Caco-2 (cell line): ENCODE measurements at regions not wholly inside any gene's neighbourhood (a gene's known extent, or its start where the extent isn't known, plus 50 kb on each side); places are given as distances from the start of the nearest gene placed in this dataset.

Source experiments
- BruUV-seq: library from RNA; stranded (reverse); fragments of 400-500 nt; replicated peaks from 2 replicates; lab custom pipeline; 2021; lab: Mats Ljungman, UMichigan
- CTCF ChIA-PET: fragments of 300-600 bp; sonication (Branson Sonifier 250); formaldehyde crosslinking; loops from one replicate; lab custom pipeline; 2022; ENCODE audit warnings: antibody characterized with exemption; lab: Charles Lee
- POLR2A ChIA-PET: fragments of 300-600 bp; sonication (Branson Sonifier 250); formaldehyde crosslinking; loops from one replicate; lab custom pipeline; 2022; ENCODE audit warnings: antibody characterized with exemption; lab: Charles Lee
- DNase-seq, 2 experiments: peaks; one replicate each; pipeline versions ENCODE4 v3.0.0 to v3.0.0-alpha.2; 2020 to 2022
- H3K27me3 ChIP-seq: replicated peaks from 2 replicates; pipeline ENCODE4 v1.6.0; 2011; ENCODE audit warnings: low read length; ENCODE audit not compliant: control insufficient read depth, insufficient read depth
- H3K36me3 ChIP-seq: 2 replicates; pipeline ENCODE4 v1.5.1; 2011; ENCODE audit warnings: low read length; ENCODE audit not compliant: control insufficient read depth, insufficient read depth
- H3K4me1 ChIP-seq: fragments of 250-450 bp; sonication (Bioruptor Pico); 2 replicates; pipeline ENCODE4 v1.5.1; 2020; ENCODE audit warnings: mild to moderate bottlenecking
- H3K4me3 ChIP-seq: 2 replicates; pipeline ENCODE4 v1.5.1; 2011; ENCODE audit warnings: low read depth, mild to moderate bottlenecking, control low read depth, low read length
- H3K9me3 ChIP-seq: fragments of 250-450 bp; sonication (Bioruptor Pico); 2 replicates; pipeline ENCODE4 v1.5.1; 2020; ENCODE audit warnings: mild to moderate bottlenecking, moderate library complexity
- H3K27ac Mint-ChIP-seq: one replicate; pipeline ENCODE4 v1.8.0; 2022; ENCODE audit warnings: mixed read lengths; ENCODE audit not compliant: unreplicated experiment
- H3K27me3 Mint-ChIP-seq: one replicate; pipeline ENCODE4 v1.8.0; 2022; ENCODE audit warnings: mixed read lengths; ENCODE audit not compliant: insufficient read depth, unreplicated experiment
- H3K36me3 Mint-ChIP-seq: one replicate; pipeline ENCODE4 v1.8.0; 2022; ENCODE audit warnings: mild to moderate bottlenecking, mixed read lengths; ENCODE audit not compliant: insufficient read depth, unreplicated experiment
- H3K4me1 Mint-ChIP-seq: one replicate; pipeline ENCODE4 v1.8.0; 2022; ENCODE audit warnings: low read depth, mixed read lengths; ENCODE audit not compliant: unreplicated experiment
- H3K4me3 Mint-ChIP-seq: one replicate; pipeline ENCODE4 v1.8.0; 2022; ENCODE audit warnings: mild to moderate bottlenecking, moderate library complexity, mixed read lengths; ENCODE audit not compliant: unreplicated experiment
- H3K9me3 Mint-ChIP-seq: one replicate; pipeline ENCODE4 v1.8.0; 2022; ENCODE audit warnings: mixed read lengths; ENCODE audit not compliant: unreplicated experiment
- CTCF ChIP-seq, 2 experiments: fragments of 200-600 bp in 1 of 2; IDR thresholded peaks; 1 replicate in 1 of 2; 2 replicates in 1 of 2; pipeline versions ENCODE4 v1.5.1 to v1.8.0; 2011 to 2022; ENCODE audit warnings: antibody characterized with exemption in 1 of 2, control low read depth in 1 of 2, inconsistent platforms in 1 of 2, low read depth in 1 of 2, low read length in 1 of 2, mild to moderate bottlenecking in 1 of 2, moderate library complexity in 1 of 2; ENCODE audit not compliant: insufficient read depth in 1 of 2, severe bottlenecking in 1 of 2, unreplicated experiment in 1 of 2
- intact Hi-C: fragments of 100-400 bp; cut with micrococcal nuclease; formaldehyde crosslinking; loops from one replicate; pipeline ENCODE4 v1.10.0; 2022; ENCODE audit not compliant: unreplicated experiment

- ChIA-PET POLR2A (no interaction called here), CTCF (interaction anchor here (1.1 kb wide), 1 partner anchor 18 kb away, joined by 8 read pairs; no protein-coding TSS in a partner anchor)
- Mint-ChIP-seq H3K9me3 (peaks cover 11% of the 10 kb centered on the region), H3K36me3 (no peaks in the 10 kb centered on the region), H3K27ac (no peak overlapping the region), H3K4me3 (no peak overlapping the region), H3K4me1 (peaks cover 12% of the 10 kb centered on the region), H3K27me3 (no peaks in the 10 kb centered on the region)
- no peaks in the 10 kb centered on the region for H3K4me1 ChIP-seq
- 0 out of 2 replicates have a peak, but pooled peaks cover 3% of the 10 kb centered on the region for H3K9me3 ChIP-seq
- H3K4me3 ChIP-seq, result no peak overlapping the region
- no peak for TF ChIP-seq CTCF (IDR thresholded peaks at IDR 0.05; ENCODE audit: insufficient read depth in 1 of 2, low read depth in 1 of 2, low read length in 1 of 2, severe bottlenecking in 1 of 2, unreplicated experiment in 1 of 2)
- no peaks in the 10 kb centered on the region for H3K27me3 ChIP-seq
- DNase-seq, result no peak
- no TSS peak for BruUV-seq
- intact Hi-C loops, result no loop called here
- H3K36me3 ChIP-seq, result no peaks in the 10 kb centered on the region
Observed at GRCh38 chr1:8222789-8223188, 95.1 kb upstream of the SLC45A1 start.

GRCh38 chr1:8219530-8219929, 98.4 kb upstream of the SLC45A1 start:
- Histone ChIP-seq H3K36me3 (no peaks in the 10 kb centered on the region), H3K4me3 (no peak overlapping the region), H3K4me1 (0 out of 2 replicates have a peak, but pooled peaks cover 5% of the 10 kb centered on the region), H3K27me3 (no peaks in the 10 kb centered on the region), H3K9me3 (no peaks in the 10 kb centered on the region)
- no peak overlapping the region for H3K4me3 Mint-ChIP-seq
- H3K9me3 Mint-ChIP-seq, result no peaks in the 10 kb centered on the region
- TF ChIP-seq CTCF (IDR thresholded peaks at IDR 0.05; ENCODE audit: insufficient read depth in 1 of 2, low read depth in 1 of 2, low read length in 1 of 2, severe bottlenecking in 1 of 2, unreplicated experiment in 1 of 2), result no peak
- peaks cover 10% of the 10 kb centered on the region for H3K4me1 Mint-ChIP-seq
- no peaks in the 10 kb centered on the region for H3K27me3 Mint-ChIP-seq
- no TSS peak for BruUV-seq
- ChIA-PET CTCF (no interaction called here), POLR2A (no interaction called here)
- intact Hi-C loops, result no loop called here
- H3K27ac Mint-ChIP-seq, result no peak overlapping the region
- H3K36me3 Mint-ChIP-seq, result no peaks in the 10 kb centered on the region
- no peak for DNase-seq

- TF ChIP-seq CTCF (IDR thresholded peaks at IDR 0.05; ENCODE audit: insufficient read depth in 1 of 2, low read depth in 1 of 2, low read length in 1 of 2, severe bottlenecking in 1 of 2, unreplicated experiment in 1 of 2), result no peak
- Histone ChIP-seq H3K4me1 (0 out of 2 replicates have a peak, but pooled peaks cover 5% of the 10 kb centered on the region), H3K36me3 (no peaks in the 10 kb centered on the region), H3K27me3 (no peaks in the 10 kb centered on the region), H3K4me3 (no peak overlapping the region), H3K9me3 (no peaks in the 10 kb centered on the region)
- intact Hi-C loops, result no loop called here
- BruUV-seq, result no TSS peak
- ChIA-PET CTCF (interaction anchor here (0.7 kb wide), 1 partner anchor 21 kb away, joined by 3 read pairs; no protein-coding TSS in a partner anchor), POLR2A (no interaction called here)
- no peak overlapping the region for H3K4me3 Mint-ChIP-seq
- H3K9me3 Mint-ChIP-seq, result no peaks in the 10 kb centered on the region
- H3K27me3 Mint-ChIP-seq, result no peaks in the 10 kb centered on the region
- no peak for DNase-seq
- peaks cover 10% of the 10 kb centered on the region for H3K4me1 Mint-ChIP-seq
- H3K27ac Mint-ChIP-seq, result no peak overlapping the region
- no peaks in the 10 kb centered on the region for H3K36me3 Mint-ChIP-seq
Observed at GRCh38 chr1:8218351-8219092, 99.4 kb upstream of the SLC45A1 start.
